ENCODE measurements at regions not wholly inside any gene's neighbourhood (a gene's known extent, or its start where the extent isn't known, plus 50 kb on each side); places are given as distances from the start of the nearest gene placed in this dataset.

DNA sequence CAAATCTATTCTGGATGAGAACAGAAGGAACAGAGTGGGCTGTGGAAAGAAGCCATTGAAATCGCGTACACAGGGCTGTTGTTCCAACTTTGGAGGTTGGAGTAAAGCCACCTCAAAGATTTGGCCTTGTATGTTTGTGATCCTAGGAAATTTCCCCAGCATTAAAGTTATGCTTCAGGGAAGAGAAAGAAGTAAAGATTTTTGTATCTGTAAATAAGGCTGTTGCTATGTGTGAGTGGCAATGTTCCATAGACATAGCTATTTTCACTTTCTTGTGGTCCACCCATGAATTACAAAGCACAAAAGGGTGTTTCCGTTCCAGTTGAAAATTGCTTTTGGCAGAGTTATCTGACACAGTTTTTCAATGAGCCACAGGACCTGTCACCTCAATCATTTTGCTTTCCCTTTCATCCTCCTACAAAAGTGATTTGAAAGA, 321.3 kb downstream of the TFAP2B start:
- TF ChIP-seq ARNT (IDR thresholded peaks at IDR 0.05) (no peak), SP1 (IDR thresholded peaks at IDR 0.05) (no peak), BHLHE40 (IDR thresholded peaks at IDR 0.05; ENCODE audit: borderline replicate concordance) (no peak), HDGF (IDR thresholded peaks at IDR 0.05; ENCODE audit: borderline replicate concordance) (no peak), TARDBP (IDR thresholded peaks at IDR 0.05) (no peak), FOXK2 (IDR thresholded peaks at IDR 0.05) (no peak), FOXA1 (IDR thresholded peaks at IDR 0.05) (no peak), L3MBTL2 (conservative IDR thresholded peaks at IDR 0.05) (no peak)
